Pancreas (tissue), 10 donors: ENCODE measurements at regions not wholly inside any gene's neighbourhood (a gene's known extent, or its start where the extent isn't known, plus 50 kb on each side); places are given as distances from the start of the nearest gene placed in this dataset.

ENCODE experiments used
- ATAC-seq, 4 donors: fragments of 200-7000 bp; cut with Tn5 transposase; one replicate each; pipeline versions ENCODE4 v1.8.0 to v1.9.1; 2020; ENCODE audit warnings: mild to moderate bottlenecking in 4 of 4, moderate library complexity in 4 of 4
- DNase-seq, 6 donors: peaks; one replicate each; pipeline ENCODE4 v3.0.0-alpha.2; 2020
- FAIRE-seq: peaks from 2 replicates; lab custom pipeline; 2012; peaks lifted over from hg19 to GRCh38; lab: Jason Lieb, UNC
- H3K27ac ChIP-seq, 4 donors: fragments of 200-600 bp; sonication (generic); 1 replicate in 3 of 4; 2 replicates in 1 of 4; pipeline versions ENCODE4 v1.5.0 to v1.8.0; 2020
- H3K27me3 ChIP-seq, 4 donors: fragments of 200-600 bp; one replicate each; pipeline ENCODE4 v1.8.0; 2021
- H3K36me3 ChIP-seq, 3 donors: fragments of 200-600 bp; sonication (generic) in 1 of 3; one replicate each; pipeline versions ENCODE4 v1.5.0 to v1.8.0; 2020 to 2021
- H3K4me1 ChIP-seq, 3 donors: fragments of 200-600 bp; one replicate each; pipeline ENCODE4 v1.8.0; 2021
- H3K4me3 ChIP-seq, 4 donors: fragments of 200-600 bp; sonication (generic) in 2 of 4; one replicate each; pipeline versions ENCODE4 v1.5.0 to v1.8.0; 2020 to 2021
- H3K9me3 ChIP-seq, 4 donors: fragments of 200-600 bp; one replicate each; pipeline ENCODE4 v1.8.0; 2021
- WGBS, 2 donors: extraction: QIAGEN DNeasy Blood & Tissue Kit; methylation state at CpG; one replicate each; pipeline ENCODE4 v1.1.7; 2013; 5-methylcytosine and 5-hydroxymethylcytosine counted together
- intact Hi-C, 3 donors: fragments of 100-400 bp; cut with DNase I; formaldehyde crosslinking; loops; one replicate each; pipeline versions ENCODE4 v1.11.1 to v1.14.2; 2022
- TF ChIP-seq, protein P1 (sequence below), 4 donors: fragments of 200-600 bp; sonication (generic) in 3 of 4; IDR thresholded peaks; one replicate each; pipeline versions ENCODE4 v1.5.0 to v1.8.0; 2021; ENCODE audit warnings: antibody characterized with exemption in 4 of 4
- donor health status: healthy with polysubstance abuse.
- donor health status: DM: no; HTN: no; CAD: no; lungs with moderate emphysema.
- donor health status: DM: no; HTN: no; CAD: no.
- donor health status: control.
- donor health status: control.
- donor health status: Bipolar disorder and iron deficiency.
- donor health status: DM: yes; HTN: yes; CAD: no.
- donor health status: DM: no; HTN: no; CAD: no.
- donor health status: DM: no; HTN: no; CAD: no.
- donor health status: DM: yes; HTN: yes; CAD: no.

DNA sequence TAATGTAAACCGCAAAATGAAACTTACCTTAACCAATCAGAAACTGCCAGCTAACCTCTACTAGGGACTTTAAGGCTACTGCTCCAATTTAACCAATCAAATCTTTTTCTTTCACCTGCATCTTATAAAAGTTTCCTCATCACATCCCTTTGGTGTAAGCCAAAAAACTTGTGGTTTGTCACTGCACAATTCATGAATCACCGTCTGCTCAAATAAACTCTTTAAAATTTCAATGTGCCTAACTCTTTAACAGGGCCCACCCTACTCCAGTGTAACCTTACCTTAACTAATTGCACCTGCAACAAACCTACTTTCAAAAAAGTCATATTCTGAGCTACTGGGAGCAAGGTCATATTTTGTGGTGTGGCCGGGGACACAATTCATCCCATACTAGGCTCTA, 172.2 kb upstream of the GRAMD2B start:
- intact Hi-C loops, result no loop called here
- TF ChIP-seq, protein P1, sequence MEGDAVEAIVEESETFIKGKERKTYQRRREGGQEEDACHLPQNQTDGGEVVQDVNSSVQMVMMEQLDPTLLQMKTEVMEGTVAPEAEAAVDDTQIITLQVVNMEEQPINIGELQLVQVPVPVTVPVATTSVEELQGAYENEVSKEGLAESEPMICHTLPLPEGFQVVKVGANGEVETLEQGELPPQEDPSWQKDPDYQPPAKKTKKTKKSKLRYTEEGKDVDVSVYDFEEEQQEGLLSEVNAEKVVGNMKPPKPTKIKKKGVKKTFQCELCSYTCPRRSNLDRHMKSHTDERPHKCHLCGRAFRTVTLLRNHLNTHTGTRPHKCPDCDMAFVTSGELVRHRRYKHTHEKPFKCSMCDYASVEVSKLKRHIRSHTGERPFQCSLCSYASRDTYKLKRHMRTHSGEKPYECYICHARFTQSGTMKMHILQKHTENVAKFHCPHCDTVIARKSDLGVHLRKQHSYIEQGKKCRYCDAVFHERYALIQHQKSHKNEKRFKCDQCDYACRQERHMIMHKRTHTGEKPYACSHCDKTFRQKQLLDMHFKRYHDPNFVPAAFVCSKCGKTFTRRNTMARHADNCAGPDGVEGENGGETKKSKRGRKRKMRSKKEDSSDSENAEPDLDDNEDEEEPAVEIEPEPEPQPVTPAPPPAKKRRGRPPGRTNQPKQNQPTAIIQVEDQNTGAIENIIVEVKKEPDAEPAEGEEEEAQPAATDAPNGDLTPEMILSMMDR (IDR thresholded peaks at IDR 0.05), result no peak
- 92 to 96% methylated on average over 3 of the region's 3 CpGs for WGBS, 2 donors
- no peak for ATAC-seq
- Histone ChIP-seq H3K9me3 (no peaks in the 10 kb centered on the region), H3K27me3 (no peaks in the 10 kb centered on the region), H3K4me3 (no peak overlapping the region), H3K36me3 (no peaks in the 10 kb centered on the region), H3K27ac (no peak overlapping the region), H3K4me1 (no peaks in the 10 kb centered on the region)
- DNase-seq, result no peak
- FAIRE-seq, result no peak

DNA sequence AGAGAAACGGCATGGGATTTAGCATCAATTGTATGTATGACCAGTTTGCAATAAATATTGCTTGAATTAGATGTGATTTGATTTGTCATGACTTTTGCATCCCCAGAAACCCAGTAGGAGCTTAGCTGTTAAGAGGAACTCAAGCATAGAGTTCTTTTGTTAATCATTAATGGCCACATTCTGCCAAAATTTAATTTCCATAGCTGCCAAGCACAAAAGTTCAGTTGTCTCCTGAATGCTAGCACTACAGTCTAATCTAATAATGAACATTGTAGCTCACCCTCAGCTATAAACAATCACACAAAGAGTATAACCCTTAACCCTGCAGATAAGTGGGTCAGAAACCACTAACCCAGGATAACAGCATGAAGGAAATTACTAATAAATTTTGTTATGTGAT, 169.8 kb upstream of the GRAMD2B start:
- ATAC-seq (peak in 3 of 4 donors; percentile 36 to 57 (median 56)), FAIRE-seq (no peak), DNase-seq (no peak)
- WGBS, 2 donors, result 49 to 63% methylated on average over 1 of the region's 1 CpG
- no peaks in the 10 kb centered on the region for H3K4me1 ChIP-seq
- no peaks in the 10 kb centered on the region for H3K27me3 ChIP-seq
- intact Hi-C loops, result no loop called here
- TF ChIP-seq, protein P1 (IDR thresholded peaks at IDR 0.05), result no peak
- H3K4me3 ChIP-seq, result no peak overlapping the region
- no peak overlapping the region for H3K27ac ChIP-seq
- no peaks in the 10 kb centered on the region for H3K36me3 ChIP-seq
- H3K9me3 ChIP-seq, result no peaks in the 10 kb centered on the region

DNA sequence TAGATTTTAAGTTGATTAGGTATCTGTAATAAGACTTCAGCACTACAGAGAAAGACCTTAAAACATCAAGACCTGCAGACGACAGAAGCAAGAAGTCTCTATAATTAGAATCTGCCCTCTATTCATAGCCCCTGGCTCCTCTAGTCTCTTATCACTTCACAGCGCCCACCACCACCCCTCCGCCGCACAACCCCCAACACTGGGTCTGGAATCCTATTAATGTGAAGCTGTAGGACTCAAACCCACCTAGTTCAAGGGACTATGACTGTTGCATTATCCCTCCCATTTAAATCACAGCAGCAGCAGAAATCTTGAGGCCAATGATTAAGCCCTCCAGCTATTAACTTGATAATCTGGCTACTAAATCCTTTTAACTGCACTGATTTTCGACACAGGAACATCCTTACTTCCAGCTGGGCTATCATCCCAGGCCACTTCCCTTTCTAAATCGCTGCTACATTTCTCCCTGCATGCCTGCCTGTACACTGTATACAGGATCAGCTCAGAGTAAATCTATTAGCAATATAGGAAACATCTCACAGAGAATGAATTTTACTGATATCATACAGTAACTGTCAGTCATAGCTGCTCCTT, 159.5 kb upstream of the GRAMD2B start:
- no peak for DNase-seq
- no peaks in the 10 kb centered on the region for H3K9me3 ChIP-seq
- H3K4me3 ChIP-seq, result no peak overlapping the region
- intact Hi-C loops, result no loop called here
- H3K4me1 ChIP-seq, result no peaks in the 10 kb centered on the region
- TF ChIP-seq, protein P1 (IDR thresholded peaks at IDR 0.05), result no peak
- H3K27ac ChIP-seq, result no peak overlapping the region
- H3K36me3 ChIP-seq, result no peaks in the 10 kb centered on the region
- FAIRE-seq, result no peak
- ATAC-seq, result no peak
- H3K27me3 ChIP-seq, result no peaks in the 10 kb centered on the region
- WGBS, 2 donors, result 63 to 75% methylated on average over 6 of the region's 6 CpGs

DNA sequence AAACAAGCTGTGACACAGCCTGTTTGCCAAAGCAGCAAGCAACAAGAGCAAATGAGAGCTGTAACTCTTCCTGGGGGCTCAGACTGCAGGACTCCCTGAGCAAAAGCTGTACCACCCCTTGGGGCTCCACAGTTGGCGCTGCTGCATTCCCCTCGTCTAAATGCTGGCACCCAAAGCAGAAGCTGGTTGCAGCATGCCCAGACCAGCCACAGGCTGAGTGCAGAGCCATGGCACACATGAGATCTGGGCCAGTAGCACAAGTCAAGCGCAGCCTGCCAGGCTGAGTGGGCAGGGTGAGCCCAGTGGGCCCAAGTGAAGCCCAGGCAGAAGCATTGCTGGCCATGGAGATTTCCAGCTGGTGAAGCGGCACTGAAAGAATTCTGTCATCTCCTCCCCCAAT, 157.3 kb upstream of the GRAMD2B start:
- Histone ChIP-seq H3K36me3 (no peaks in the 10 kb centered on the region), H3K4me1 (no peaks in the 10 kb centered on the region), H3K9me3 (no peaks in the 10 kb centered on the region), H3K27me3 (no peaks in the 10 kb centered on the region), H3K27ac (no peak overlapping the region), H3K4me3 (no peak overlapping the region)
- FAIRE-seq (no peak), DNase-seq (peak in 1 of 6 donors; percentile 27), ATAC-seq (no peak)
- TF ChIP-seq, protein P1 (IDR thresholded peaks at IDR 0.05), result no peak
- 67 to 68% methylated on average over 4 of the region's 4 CpGs for WGBS, 2 donors
- intact Hi-C loops, result no loop called here

DNA sequence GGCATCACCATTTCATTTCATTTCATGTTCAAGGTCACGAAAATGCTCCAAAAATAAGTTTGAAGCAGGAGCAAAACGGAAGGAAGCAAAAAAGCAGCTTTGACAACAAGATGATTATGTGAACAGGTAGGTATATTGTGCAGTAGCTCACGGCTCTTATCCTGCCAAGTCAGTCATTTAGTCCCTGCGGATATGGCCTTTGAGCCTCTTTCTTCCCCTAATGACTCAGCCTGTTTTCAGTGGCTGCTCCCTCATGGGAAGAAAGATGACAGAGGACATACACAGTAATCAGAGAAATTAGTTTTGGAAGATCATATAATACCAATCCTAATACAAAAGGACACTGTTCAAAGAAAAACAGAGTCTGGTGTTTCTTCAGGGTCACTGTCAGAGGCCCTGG, 155.8 kb upstream of the GRAMD2B start:
- H3K4me3 ChIP-seq, result no peak overlapping the region
- H3K27me3 ChIP-seq, result no peaks in the 10 kb centered on the region
- DNase-seq (no peak), FAIRE-seq (no peak), ATAC-seq (no peak)
- intact Hi-C loops, result no loop called here
- 59 to 61% methylated on average over 4 of the region's 4 CpGs for WGBS, 2 donors
- H3K9me3 ChIP-seq, result no peaks in the 10 kb centered on the region
- H3K4me1 ChIP-seq, result no peaks in the 10 kb centered on the region
- no peaks in the 10 kb centered on the region for H3K36me3 ChIP-seq
- H3K27ac ChIP-seq, result no peak overlapping the region
- TF ChIP-seq, protein P1 (IDR thresholded peaks at IDR 0.05), result no peak
